Epithelial cell of proximal tubule (primary cell): ENCODE measurements at regions not wholly inside any gene's neighbourhood (a gene's known extent, or its start where the extent isn't known, plus 50 kb on each side); places are given as distances from the start of the nearest gene placed in this dataset.
A peak's percentile ranks its signal among the peaks of the same experiment; 100 is the strongest.
"Not testable (repeated sequence)": the region's sequence is repeated elsewhere in the genome, so short reads cannot be mapped to it uniquely, and the experiment has no call there.

Experiments
- DNase-seq: peaks from one replicate; pipeline ENCODE4 v3.0.0-alpha.2; 2011; ENCODE audit warnings: low read depth
- H3K4me3 ChIP-seq: 2 replicates; pipeline ENCODE4 v1.5.1; 2011; ENCODE audit warnings: low read depth, mild to moderate bottlenecking, low read length
- TF ChIP-seq, protein P1 (sequence below): conservative IDR thresholded peaks from 2 replicates; pipeline ENCODE4 v1.5.1; 2012; ENCODE audit warnings: low read depth, mild to moderate bottlenecking, low read length

DNA sequence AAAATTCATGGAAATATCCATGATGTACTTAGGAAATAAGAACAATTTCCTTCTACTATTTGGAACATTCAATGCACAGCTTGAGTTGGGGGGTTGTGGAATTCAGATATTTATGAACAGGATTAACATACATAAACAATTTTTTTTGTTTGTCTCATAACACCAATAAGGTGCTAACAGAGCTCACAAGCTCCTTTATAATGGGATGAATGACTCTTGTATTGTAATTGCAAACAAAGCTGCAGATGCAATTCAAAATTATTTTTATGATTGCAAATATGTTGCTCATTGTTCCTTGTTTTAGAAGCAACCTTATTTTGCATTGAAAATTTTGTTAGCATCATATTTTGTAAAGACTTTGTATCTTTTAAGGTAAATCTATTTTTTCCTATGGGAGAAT is 265.7 kb downstream of the PCDH17 start:
- DNase-seq: no peak
- no peak overlapping the region for H3K4me3 ChIP-seq
- TF ChIP-seq, protein P1, sequence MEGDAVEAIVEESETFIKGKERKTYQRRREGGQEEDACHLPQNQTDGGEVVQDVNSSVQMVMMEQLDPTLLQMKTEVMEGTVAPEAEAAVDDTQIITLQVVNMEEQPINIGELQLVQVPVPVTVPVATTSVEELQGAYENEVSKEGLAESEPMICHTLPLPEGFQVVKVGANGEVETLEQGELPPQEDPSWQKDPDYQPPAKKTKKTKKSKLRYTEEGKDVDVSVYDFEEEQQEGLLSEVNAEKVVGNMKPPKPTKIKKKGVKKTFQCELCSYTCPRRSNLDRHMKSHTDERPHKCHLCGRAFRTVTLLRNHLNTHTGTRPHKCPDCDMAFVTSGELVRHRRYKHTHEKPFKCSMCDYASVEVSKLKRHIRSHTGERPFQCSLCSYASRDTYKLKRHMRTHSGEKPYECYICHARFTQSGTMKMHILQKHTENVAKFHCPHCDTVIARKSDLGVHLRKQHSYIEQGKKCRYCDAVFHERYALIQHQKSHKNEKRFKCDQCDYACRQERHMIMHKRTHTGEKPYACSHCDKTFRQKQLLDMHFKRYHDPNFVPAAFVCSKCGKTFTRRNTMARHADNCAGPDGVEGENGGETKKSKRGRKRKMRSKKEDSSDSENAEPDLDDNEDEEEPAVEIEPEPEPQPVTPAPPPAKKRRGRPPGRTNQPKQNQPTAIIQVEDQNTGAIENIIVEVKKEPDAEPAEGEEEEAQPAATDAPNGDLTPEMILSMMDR: no peak

DNA sequence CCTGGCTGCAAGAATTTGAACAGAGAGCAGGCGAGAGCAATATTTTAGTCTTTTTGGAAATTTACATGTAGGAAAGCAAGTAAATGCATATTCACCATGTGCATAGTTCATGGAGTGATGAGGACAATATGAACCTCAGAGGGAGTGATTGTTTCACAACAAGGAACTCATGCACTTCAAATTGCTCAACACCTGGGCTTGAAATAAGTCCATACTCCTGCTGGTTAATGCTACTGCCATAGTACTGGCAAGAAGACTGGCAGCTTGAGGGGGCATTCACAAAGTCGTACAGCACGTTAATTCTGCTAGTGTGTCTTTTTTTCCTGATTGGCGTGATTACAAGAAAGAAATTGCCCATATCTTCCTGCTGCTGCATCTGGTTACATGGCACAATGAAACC is 267.6 kb downstream of the PCDH17 start:
- TF ChIP-seq, protein P1: no peak
- H3K4me3 ChIP-seq: no peak overlapping the region
- no peak for DNase-seq

DNA sequence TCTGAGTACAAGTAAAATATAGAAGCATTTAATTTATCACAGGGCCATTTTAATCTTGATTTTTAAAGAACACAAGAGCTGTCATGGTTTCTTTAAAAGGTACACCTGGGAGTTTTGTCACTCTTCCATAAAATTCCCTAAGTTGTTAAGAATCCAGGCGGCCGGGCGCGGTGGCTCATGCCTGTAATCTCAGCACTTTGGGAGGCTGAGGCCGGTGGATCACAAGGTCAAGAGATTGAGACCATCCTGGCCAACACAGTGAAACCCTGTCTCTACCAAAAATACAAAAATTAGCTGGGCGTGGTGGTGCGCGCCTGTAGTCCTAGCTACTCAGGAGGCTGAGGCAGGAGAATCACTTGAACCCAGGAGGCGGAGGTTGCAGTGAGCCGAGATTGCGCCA is 278.3 kb downstream of the PCDH17 start:
- H3K4me3 ChIP-seq, DNase-seq: not testable (repeated sequence)

DNA sequence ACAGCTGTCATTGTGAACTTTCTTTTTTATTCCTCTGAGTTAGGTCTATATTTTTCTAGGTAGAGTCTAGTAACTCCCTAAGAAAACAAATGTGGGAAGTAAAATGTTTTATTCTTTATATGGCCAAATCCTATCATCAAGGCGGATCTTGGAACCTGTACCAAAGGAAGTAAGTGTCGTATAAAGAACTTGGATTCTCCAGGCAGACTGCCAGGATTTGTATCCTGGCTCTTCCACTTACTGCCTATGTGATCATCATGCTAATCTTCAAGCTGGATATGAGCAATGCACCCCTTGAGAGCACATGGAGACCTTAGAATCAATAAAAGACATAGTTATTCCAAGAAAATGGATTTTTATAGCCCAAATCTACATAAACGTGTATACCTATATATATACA is 286.5 kb downstream of the PCDH17 start:
- TF ChIP-seq, protein P1: no peak
- no peak overlapping the region for H3K4me3 ChIP-seq
- DNase-seq: no peak

DNA sequence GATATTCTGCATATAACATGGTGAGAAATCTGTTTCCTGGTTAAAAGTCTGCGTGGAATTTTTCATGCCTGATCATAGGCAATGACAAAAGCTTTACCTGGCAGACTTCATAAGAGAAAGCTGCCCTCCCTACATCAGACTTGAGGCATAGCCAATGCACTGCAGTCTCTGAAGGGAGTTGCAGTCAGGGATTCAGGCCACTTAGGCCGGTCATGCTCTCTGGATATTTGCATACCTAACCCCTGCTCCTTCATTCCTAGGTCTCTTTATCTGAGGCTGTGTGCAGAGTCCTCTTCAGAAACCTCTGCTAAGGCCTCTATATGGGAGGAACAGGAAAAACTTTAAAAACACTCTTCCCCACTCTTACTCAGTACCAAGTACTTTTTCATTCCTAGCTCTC is 287.4 kb downstream of the PCDH17 start:
- H3K4me3 ChIP-seq: no peak overlapping the region
- DNase-seq: no peak
- TF ChIP-seq, protein P1: no peak

DNA sequence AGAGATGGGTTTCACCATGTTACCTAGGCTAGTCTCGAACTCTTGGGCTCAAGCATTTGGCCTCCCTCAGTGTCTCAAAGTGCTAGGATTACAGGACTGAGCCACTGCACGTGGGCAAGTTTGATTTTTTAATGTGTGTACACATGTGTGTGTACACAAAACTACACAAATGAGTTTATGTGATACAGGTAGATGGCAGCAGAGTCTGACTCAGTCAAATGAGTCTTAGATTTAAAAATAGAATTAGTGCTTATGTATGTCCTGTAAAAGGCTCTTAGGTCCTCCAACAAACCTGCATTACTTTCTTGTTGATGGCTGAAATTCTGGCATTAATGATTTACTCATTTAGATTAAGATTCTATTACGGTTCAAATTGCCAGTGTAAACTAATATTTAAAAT is 293.7 kb downstream of the PCDH17 start:
- TF ChIP-seq, protein P1: peak; percentile 15
- no peak overlapping the region for H3K4me3 ChIP-seq
- DNase-seq: no peak

DNA sequence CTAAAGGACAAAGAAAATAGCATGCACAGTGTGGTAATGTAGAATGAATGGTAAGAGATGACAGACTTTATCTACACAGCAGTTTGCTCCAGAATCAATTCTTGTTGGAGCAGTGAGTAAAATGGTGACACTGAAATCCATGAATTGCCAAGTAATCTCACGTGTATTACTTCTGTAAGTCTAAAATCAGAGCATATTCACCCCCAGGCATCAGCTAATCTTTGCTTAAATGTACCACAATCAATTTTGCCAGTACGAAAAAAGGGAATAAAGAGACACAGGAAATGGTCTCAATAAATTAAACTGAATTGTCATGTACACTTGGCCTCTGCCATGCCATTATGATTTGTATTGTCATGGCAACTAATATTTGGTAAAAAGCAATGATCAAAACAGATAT is 294.2 kb downstream of the PCDH17 start:
- DNase-seq: no peak

More for the DNA sequence above, 294.2 kb downstream of the PCDH17 start:
- TF ChIP-seq, protein P1: no peak
- no peak overlapping the region for H3K4me3 ChIP-seq
